HG03039 (cell line): ENCODE measurements at regions not wholly inside any gene's neighbourhood (a gene's known extent, or its start where the extent isn't known, plus 50 kb on each side); places are given as distances from the start of the nearest gene placed in this dataset.
"Not testable (repeated sequence)": the region's sequence is repeated elsewhere in the genome, so short reads cannot be mapped to it uniquely, and the experiment has no call there.

Experiments used
- ATAC-seq: cut with Tn5 transposase; IDR thresholded peaks from one replicate; pipeline ENCODE4 v1.9.1; 2021; ENCODE audit warnings: mild to moderate bottlenecking, moderate library complexity; ENCODE audit not compliant: unreplicated experiment

DNA sequence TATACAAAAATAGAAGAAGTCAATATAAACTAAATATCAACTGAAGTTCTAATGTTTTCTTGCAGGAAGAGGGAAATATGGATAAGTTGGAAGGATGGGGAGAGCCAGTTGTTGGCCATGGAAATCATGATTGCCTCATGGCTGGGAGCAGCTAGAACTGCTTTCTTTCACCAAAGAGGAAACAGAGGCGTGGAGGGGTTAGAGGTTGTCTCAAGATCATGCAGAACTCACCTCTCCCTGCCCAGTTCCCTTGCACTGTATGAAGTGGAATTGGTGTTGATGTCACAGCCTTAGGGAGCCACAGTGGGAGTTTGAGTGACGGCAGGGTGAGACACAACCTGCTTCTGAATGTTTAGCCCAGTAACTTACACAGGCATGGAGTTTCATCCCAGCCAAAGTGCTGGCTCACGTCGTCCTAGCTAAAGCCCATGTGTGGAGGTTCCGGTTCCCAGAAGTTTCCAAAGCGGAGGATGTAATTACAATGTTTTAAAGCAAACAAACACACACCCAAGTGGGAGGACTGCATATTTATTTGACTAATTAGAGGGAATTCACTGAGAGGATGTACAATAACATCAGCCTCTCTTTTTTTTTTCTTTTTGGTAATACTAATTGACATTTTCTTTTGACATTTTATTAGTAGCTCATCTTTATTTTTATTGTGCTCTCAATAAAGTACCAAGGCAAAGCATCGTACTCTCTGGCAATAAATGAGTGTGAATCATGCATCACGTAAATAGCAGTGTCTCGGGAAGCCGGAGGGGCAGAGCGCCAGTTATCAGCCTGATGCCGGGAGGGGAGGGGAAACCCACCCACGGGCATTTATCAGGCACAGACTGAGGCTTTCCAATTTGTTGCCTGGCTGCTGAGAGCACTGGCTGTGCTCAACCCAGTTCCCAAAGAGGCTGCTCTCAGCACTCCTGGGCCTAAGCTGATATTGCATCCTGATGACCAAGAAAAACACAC is 118.7 kb upstream of the CDH5 start:
- no peak for ATAC-seq

DNA sequence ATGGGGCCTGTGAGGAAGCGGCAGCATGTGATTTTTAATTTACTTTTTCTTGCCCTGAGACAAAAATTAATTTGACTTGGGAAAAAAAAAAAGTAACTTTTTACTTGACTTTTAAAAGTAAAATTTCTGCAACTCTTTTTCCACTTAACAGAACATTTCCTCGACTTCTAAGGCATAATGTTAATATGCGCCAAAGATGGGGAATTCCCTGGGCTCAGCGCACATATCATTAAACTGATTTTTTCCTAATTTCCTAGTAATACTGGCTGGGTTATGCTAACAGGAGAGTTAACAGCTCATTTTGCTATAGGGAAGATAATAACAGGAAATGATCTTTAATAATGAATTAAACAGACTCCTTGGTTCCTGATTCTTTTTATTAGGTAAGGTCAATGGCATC is 120.6 kb upstream of the CDH5 start:
- no peak for ATAC-seq

DNA sequence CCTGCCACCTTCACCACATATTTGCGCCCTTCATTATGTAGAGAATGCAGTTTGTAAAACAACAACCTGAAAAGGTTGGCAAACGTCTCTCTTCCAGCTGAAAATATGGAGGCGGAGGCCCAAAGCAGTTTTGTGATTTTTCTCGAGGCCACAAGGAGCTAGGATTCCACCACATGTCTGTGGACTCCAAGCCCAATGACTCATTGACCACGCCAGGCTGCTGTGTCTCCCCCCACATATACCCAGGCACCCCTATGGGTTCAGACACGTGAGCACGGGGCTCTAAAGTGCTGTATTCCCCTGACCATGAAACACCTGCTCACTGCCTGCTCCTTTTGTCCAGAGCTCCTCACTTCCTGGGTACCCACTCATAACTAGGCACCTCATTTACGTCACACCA is 121.4 kb upstream of the CDH5 start:
- no peak for ATAC-seq

DNA sequence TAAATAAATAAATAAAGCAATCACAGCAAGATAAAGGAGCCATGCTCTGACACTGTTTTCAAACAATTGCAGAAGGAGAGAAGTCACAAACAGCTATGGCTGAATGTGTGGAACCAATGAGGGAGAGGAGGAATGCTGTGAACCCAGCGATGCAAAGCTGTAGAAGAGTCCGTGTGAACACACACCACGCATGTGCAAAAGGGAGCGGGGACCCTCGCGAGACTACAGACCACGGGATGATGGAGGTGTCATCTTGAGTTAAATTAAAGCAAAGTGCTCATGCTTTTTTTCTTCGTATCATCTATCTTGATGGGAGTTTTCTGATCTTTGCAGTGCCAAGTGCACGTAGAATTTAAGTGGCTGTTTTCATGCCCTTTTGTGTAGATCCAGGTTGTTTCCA is 123.8 kb upstream of the CDH5 start:
- no peak for ATAC-seq

DNA sequence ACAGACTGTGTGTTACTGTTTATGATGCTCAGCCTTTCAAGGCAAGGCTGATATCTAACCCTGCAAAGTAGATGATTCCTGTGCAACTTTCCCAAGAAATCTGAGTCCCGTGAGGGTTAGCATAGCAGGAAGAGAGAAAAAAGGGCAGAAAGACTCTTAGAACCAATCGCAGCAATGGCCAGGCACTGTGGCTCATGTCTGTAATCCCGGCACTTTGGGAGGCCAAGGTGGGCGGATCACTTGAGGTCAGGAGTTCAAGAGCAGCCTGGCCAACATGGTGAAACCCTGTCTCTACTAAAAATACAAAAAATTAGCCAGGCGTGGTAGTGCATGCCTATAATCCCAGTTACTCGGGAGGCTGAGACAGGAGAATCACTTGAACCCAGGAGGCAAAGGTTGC is 124.3 kb upstream of the CDH5 start:
- ATAC-seq: not testable (repeated sequence)

DNA sequence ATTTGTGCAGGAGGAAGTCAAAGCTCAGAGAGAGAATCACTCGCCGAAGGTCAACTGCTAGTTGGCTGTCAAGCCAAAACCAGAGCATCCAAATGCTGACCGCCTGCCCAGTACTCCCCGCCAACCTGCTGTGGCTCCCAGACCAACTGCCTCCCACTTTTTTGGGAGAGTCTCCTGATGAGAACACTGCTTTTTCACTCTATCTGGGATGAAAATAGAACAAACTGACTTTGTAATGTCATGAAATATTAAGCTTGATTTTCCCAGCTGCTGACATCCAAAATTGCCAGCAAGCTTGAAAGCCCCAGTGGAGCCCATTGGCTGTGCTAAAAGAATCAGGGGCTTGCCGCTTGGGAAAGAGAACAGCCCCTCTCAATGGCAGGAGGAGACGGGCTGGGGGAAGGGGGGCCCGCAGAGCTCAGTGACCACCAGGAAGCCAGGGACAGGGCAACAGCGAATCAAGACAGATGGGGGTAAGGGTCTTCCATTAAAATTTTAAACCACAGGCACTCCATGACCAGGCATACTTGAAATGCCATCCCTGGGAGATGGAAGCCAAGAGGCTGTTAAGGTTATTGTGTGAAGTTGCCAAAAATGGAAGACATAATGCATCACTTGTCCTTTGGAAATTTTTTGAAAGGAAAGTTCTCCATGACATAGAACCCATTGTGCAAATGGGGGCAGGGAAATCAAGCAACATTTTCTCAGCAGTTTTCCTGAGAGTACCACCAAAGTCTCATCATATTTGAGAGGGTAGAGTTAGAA is 125.7 kb upstream of the CDH5 start:
- no peak for ATAC-seq

DNA sequence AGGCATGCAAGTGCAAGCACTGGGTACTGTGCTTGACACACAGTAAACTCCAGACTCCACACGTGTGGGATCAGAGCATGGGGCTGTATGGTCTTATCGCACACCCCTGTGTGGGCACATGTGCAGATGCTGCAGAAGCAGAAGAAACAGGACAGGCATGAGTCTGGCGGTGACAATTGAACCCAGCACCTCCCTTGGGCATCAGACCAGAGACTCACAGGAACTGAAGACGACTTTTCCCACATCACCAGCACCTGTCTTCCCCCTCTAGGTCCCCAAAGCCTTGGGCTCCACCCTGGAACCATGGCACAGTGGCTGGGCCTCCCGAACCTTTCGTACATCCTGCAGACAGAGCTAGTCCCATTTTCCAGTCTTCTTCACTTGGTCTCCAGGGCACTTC is 126.4 kb upstream of the CDH5 start:
- no peak for ATAC-seq

DNA sequence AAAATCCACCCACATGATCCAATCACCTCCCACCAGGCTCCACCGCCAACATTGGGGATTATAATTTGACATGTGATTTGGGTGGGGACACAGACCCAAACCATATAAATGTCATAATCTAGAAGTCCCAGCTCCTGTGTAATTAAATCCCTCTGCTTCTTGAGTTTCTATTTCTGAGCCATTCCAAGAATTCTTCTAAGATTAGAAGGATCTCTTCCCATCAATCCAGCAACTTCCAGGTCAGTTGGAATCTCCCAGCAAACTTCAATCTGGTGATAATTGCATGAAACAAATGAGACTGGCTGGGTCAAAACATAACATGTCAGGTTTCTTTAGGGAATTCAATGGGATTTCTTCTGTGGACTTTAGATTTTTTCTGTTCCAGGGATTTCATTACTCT is 127.8 kb upstream of the CDH5 start:
- no peak for ATAC-seq

DNA sequence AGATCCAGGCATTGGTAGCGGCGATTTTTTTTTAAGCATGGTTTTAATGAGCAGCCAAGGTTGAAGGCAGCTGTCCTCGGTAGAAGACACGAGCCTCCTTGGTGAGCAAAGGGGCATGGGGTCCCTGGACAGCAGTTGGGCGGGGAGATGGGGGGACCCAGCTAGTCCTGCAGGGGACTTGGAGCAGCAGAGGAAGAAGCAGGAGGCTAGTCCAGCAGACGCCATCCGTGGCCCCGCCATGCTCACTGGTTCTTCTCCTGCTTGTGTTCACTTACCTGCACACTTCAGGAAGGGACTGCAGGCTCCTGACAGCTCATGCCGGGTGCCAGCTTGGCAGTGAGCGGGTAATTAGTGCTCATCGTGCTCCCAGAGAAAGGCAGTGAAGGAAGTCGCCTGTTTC is 130.2 kb upstream of the CDH5 start:
- ATAC-seq: no peak

DNA sequence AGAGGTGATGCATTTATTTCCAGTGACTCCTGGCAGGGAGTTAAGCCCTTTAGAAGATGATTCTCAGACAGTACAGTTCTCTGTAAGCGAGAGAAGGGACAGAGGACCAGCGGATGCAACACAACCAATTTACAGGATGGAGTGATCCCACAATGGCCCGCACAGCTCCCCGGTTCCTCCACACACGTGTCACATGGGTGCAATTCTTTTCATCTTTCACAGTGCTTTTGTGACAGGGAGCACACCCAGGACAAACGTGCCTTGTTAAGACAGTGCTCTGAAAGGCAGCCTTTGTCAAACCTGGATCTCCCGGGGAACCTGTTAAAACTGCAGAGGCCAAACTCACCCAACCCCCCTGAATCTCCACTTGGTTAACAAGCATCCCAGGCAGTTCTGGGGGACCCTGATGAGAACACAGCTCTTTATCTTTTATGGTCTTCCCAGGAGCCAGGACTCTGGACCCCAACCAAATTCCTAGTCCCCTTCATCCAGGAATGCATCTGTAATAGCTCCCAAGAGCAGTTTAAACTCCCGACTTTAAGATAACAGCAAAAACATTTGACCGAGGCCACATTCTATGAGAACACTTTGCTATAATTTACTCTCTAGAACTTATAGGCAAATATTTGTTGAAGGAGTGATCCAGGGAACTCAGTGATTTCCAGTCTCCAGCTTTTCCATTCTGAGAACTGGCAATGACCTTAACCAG is 134.9 kb upstream of the CDH5 start:
- no peak for ATAC-seq

DNA sequence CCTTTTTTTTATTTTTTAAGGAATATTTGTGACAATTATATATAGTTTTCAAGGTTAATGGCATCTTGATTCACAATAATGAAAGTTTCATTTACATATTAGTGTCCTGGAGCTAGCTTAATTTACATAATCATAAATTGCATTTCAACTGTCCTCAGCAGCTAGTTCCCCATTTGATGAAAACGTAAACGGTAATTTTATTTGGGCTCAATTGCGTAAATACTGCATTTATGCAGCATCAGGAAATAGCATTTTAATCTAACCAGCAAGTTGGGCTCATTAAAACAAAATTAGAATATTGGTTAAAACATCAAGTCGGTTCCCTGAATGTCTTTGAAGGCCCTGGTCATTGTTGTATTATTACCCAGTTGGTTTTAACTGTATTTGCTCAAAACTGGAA is 136.8 kb upstream of the CDH5 start:
- ATAC-seq: no peak

DNA sequence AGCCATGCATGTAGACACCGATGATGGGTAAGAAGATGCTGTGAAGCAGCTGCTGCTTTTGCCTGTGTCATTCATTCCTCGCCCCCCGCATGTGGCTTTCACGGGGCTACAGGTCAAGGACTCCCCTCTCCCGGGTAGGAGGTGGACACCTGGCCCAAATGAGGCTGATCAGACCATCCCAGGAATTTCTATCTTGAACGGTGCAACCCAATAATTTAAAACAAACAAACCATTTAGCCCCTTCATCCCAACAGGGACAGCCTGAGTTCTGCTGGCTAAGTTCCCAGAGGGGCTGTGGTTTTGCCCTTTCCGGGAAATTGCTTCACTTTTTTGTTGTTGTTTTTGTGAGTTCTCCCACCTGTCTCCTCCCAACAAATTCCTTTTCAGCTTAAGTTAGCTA is 137.7 kb upstream of the CDH5 start:
- ATAC-seq: no peak

DNA sequence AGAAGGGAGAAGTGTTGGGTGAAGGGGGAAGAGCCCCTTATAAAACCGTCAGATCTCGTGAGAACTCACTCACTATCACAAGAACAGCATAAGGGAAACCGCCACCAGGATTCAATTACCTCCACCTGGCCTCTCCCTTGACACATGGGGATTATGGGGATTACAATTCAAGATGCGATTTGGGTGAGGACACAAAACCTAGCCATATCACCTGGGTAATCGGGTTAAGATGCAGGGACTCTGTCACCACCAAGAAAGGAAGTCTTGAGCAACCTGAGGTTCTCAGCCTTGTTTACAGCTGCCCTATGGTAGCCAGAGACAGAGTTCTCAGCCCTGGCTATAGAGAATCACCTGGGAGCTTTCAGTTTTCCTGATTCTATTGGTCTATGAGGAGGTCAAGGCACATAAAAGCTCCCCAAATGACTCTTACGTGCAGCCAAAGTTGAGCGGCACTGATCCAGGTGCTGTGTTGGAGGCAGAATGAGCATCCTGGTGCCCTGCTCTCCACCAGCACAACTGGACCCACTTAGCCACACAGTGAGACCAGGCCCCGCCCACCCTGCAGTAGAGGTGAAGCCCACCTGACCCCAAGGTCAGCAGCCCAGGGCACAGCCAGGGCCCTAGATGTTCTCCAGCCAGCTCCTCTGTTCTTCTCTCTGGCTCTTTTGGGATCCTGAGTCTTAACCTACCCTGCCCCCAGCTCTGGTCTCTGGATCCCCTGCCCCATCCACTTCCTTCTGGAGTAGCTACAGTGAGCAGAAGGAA is 138.5 kb upstream of the CDH5 start:
- ATAC-seq: no peak

DNA sequence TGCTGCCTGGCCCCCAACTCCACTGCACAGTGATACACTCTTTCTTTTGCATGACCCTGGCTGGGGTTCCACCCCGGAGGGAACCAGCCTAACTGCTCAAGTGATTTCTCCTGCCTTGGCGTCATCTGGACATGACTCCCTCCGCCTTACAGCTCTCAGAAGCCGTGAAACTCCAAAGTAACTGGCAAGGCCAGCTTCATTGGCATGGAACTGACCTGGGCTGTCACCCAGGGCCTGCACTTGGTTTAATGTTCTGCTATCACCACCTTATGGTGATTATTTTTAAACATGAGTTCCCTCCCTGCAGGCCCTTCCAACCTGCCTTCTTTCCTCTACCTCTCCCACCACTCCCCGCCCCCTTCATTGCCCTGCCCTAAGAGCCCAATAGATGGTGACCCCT is 139.7 kb upstream of the CDH5 start:
- no peak for ATAC-seq

DNA sequence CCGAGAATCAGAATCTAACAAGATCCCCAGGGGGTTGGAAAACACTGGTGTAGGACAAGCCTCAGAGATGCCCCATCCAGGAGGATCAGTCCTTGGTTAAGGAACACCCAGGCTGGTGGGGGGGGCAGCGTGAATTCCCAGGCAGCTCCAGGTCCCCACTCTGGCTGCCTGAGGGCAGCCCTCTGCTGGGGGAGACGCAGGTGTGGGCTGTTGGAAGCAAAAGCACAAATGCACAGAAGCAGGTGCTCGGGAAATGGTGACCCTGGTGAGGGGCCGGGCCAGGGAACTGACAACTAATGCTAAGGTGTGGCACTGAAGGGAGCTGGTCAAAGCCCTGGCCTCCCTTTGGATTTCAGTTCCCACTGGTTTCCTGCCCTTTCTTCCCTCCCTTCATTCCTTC is 140.8 kb upstream of the CDH5 start:
- ATAC-seq: no peak

DNA sequence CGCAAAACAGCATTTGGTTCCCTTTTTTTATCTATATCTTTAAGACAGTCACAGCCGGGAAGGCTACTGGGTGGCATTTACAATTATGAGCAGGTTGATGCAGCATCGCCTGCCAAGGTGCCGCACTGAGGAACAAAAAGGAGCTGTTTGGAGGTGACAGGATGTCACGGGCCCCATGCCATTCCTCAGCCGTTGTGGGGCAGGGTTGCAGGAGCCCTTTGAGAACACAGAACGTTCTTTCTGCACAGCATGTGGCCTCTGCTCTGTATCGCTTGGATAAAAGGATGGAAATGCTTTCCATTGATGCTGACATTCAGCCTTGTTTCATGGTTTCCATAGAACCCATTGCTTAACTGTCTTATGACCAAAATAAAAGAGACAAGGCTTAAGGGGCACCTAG is 141.9 kb upstream of the CDH5 start:
- no peak for ATAC-seq

DNA sequence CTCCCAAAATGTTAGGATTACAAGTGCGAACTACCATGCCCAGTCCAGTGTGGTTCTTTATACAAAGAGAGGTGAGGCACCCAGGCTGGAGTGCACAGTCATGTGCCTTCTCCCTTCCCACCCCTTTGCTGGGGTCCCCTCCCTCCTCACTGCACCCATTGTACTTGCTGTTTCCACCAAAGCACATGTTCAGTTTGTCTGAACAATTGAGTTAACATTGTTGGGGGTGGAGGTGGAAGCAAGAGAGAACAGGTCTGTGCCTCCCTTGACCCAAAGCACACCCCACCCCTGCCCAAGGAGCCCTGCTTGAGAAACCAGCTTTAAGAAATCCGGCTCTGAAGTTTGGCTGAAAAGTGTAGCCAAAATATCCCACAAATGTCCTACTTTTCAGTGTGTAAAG is 142.3 kb upstream of the CDH5 start:
- ATAC-seq: no peak

DNA sequence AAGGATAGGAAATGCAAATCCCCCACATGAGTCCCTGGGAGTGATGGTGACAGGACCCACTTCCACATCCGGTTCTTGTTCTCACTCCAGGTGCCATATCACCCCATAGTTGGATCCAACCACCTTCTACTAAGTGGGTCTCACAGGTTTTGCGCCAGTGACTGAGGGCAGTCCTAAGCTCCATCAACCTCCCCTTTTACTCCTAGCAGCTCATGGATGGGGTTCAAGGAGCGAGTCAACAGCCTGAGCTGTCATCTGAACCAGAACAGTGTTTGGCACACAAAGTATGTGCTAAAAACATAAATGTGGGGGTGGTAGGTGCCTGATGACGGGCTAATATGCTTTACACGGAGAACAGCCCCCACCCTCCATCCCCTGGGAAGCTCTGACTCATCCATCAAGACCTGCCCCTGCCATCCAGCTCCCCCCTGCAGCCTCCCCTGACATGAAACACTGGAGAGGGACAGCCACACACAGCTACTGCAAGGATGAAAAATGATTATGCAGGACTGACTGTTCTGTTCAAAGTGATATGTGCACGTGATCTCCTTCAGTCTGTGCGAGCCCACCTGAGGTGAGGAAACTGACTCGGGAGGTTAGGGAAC is 143.2 kb upstream of the CDH5 start:
- ATAC-seq: no peak

DNA sequence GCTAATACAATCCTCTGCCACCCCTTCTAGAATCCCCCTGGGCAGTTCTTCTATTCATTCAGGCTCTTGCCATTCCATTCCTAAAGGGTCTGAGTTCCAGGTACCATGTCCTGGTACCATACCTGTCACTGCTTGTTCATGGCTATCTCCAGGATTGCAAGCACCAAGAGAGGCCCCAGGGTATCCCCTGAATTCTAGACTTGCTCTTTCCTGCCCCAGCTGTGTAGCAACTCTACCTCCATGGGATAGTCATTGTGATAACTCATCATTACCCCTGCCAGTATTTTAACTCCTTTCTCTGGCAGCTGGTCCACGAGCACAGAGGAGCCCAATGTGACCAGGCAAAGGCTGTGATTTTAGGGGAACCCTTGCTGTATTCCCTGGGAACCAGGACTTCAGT is 143.7 kb upstream of the CDH5 start:
- no peak for ATAC-seq

DNA sequence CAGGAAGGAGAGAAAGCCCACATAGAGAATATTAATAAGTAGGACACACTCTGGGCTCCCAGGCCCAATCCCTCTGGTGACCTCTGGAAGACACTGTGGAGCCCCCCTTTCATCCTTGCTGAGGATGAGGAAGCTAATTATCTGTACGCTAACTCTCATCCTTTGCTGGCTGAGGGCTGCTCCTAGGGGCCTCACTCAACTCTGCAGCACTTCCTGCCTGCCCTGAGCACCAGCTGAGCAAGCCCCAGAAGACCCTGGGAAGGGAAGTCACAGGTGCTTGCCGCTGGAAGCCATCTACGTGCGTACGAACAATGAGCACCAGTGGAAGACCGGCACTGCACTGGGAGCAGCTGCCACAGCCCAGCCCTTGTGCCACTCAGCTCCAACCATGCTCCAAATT is 145.8 kb upstream of the CDH5 start:
- no peak for ATAC-seq
